ENCODE measurements at regions not wholly inside any gene's neighbourhood (a gene's known extent, or its start where the extent isn't known, plus 50 kb on each side); places are given as distances from the start of the nearest gene placed in this dataset.

DNA sequence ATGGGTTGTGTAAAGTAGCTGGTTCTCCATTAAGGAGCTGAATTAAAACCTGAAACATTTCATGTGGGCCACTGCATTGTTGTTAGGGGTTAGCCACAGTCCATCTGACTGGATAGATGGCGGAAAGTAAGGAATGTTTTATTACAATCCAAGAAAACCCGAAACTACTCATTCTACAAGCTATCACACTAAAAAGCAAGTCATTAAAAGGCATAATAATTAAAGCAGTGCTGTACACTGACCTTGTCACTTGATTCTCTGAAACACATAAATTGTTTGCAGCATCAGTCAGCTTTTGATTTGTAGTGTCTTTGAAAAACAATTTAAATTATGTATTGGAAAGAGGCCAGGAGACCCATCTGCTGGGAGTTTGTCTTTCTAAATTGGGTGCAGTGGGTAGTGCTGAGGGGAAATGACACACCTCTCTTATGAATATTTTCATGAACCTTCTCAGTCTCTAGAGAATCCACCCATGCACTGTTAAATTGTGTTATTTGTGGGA is 75.7 kb upstream of the ANK2 start:
- Histone ChIP-seq H3K27ac (no peak overlapping the region), H3K27me3 (replicated peaks; ENCODE audit: insufficient read depth) (no peaks in the 10 kb centered on the region), H3K9me3 (no peaks in the 10 kb centered on the region), H3K4me1 (replicated peaks) (no peaks in the 10 kb centered on the region), H3K36me3 (no peaks in the 10 kb centered on the region), H3K4me3 (no peak overlapping the region)
- no peak for DNase-seq (ENCODE audit: low spot score)
- intact Hi-C loops (cut with DNase I): no loop called here
- no peak for TF ChIP-seq POLR2A (IDR thresholded peaks at IDR 0.05)
- TF ChIP-seq CTCF (IDR thresholded peaks at IDR 0.05): no peak
- no peak for TF ChIP-seq POLR2AphosphoS5 (IDR thresholded peaks at IDR 0.05)
- 86% methylated on average over 2 of the region's 2 CpGs for WGBS

GRCh38 chr4:112975567-112976355 is 73.7 kb upstream of the ANK2 start:
- H3K27ac ChIP-seq: no peak overlapping the region
- WGBS: 75% methylated on average over 6 of the region's 6 CpGs
- no peaks in the 10 kb centered on the region for H3K9me3 ChIP-seq
- intact Hi-C loops (cut with DNase I): no loop called here
- no peak overlapping the region for H3K4me3 ChIP-seq
- TF ChIP-seq POLR2A (IDR thresholded peaks at IDR 0.05): no peak
- no peak for TF ChIP-seq POLR2AphosphoS5 (IDR thresholded peaks at IDR 0.05)
- TF ChIP-seq CTCF (IDR thresholded peaks at IDR 0.05): no peak
- no peaks in the 10 kb centered on the region for H3K36me3 ChIP-seq
- no peaks in the 10 kb centered on the region for H3K4me1 ChIP-seq (replicated peaks)
- no peaks in the 10 kb centered on the region for H3K27me3 ChIP-seq (replicated peaks; ENCODE audit: insufficient read depth)
- DNase-seq (ENCODE audit: low spot score): no peak

DNA sequence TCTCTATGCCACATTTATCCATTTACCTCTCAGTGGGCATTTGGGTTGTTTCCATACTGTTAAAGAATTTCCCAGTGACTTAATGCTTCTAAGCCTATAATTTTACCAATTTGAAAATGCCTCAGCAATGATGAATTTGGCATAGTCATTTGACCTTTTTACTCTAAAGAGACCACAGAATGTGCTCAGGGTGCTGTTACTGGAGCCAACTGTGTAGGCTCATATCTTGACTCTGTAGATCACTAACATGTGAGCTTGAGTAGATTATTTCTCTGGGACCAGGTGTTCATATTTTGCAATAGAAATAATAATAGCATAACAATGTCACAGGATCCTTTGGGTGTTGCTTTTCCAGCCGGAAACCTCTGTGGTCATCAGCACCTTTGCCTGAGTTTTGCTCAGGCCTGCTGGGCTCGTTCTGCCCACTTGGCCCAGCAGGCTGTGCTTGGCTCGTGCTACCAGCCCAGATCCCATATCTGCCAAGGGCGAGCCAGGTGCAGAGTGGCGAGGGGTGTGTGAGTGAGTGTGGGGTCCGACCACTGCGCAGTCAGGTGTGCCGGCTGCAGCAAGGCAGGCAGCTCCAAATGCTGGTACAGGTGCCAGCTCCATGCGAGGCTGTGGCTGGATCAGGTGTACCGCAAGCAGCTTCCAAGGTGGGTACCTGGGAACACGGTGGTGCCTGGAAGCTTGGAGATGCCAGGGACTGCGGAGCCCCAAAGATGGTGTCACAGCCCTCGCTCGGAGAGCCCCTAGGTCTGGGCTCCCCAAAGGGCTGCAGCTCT is 70.6 kb upstream of the ANK2 start:
- intact Hi-C loops (cut with DNase I): no loop called here
- DNase-seq (ENCODE audit: low spot score): no peak
- Histone ChIP-seq H3K36me3 (no peaks in the 10 kb centered on the region), H3K27me3 (replicated peaks; ENCODE audit: insufficient read depth) (no peaks in the 10 kb centered on the region), H3K4me3 (no peak overlapping the region), H3K27ac (no peak overlapping the region), H3K9me3 (no peaks in the 10 kb centered on the region), H3K4me1 (replicated peaks) (no peaks in the 10 kb centered on the region)
- no peak for TF ChIP-seq POLR2A (IDR thresholded peaks at IDR 0.05)
- 96% methylated on average over 14 of the region's 14 CpGs for WGBS

DNA sequence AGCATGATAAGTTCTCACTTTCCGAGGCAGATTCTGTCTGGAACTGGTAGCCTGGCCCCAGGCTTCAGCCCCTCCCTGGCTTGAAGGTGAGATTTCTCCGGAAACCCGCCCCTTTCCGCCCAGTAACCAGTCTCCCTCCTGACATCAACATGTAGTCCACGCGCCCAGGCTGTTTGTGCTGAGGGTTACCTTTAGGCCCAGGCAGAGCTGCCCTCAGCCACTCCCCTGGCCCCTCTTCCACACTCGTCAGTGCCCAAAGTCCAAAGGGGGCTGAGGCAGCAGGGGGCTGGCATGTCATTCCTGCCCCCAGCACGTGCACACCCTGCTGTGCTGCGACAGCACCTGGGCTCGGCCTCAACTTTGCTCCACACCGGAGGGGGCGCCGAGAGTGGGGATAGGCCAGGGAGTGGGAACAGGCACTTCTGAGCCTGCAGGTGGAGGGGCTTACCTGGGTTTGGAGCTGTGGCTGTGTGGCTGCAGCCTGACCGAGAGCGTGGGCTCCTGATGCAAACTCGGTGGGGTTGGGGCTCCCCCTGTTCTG is 69.5 kb upstream of the ANK2 start:
- Histone ChIP-seq H3K9me3 (no peaks in the 10 kb centered on the region), H3K4me3 (no peak overlapping the region), H3K4me1 (replicated peaks) (no peaks in the 10 kb centered on the region), H3K27ac (no peak overlapping the region), H3K27me3 (replicated peaks; ENCODE audit: insufficient read depth) (no peaks in the 10 kb centered on the region), H3K36me3 (no peaks in the 10 kb centered on the region)
- WGBS: 93% methylated on average over 16 of the region's 16 CpGs
- intact Hi-C loops (cut with DNase I): no loop called here
- DNase-seq (ENCODE audit: low spot score): no peak
- no peak for TF ChIP-seq CTCF (IDR thresholded peaks at IDR 0.05)
- TF ChIP-seq POLR2A (IDR thresholded peaks at IDR 0.05): no peak
- TF ChIP-seq POLR2AphosphoS5 (IDR thresholded peaks at IDR 0.05): no peak

DNA sequence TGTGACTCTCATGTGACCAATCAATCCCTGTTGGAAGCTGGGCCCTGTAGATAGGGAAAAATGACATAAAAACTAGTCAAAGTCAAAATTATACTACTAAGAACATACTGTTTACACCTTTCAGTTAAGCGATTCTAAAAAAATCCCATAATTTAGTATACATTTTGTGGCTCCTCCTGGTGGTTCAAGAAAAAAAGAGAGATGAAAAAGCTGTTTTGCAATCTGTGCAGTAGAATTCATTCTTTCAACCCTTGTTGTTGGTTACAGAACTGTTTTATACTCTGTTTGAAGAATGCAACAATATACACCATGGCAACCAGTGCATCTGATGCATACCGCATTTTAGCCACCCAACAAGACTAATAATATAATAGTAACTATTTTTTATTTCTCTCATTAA is 66.8 kb upstream of the ANK2 start:
- Histone ChIP-seq H3K9me3 (no peaks in the 10 kb centered on the region), H3K27ac (no peak overlapping the region), H3K27me3 (replicated peaks; ENCODE audit: insufficient read depth) (no peaks in the 10 kb centered on the region), H3K4me1 (replicated peaks) (no peaks in the 10 kb centered on the region), H3K4me3 (no peak overlapping the region), H3K36me3 (no peaks in the 10 kb centered on the region)
- TF ChIP-seq POLR2AphosphoS5 (IDR thresholded peaks at IDR 0.05): no peak
- DNase-seq (ENCODE audit: low spot score): no peak
- intact Hi-C loops (cut with DNase I): no loop called here
- 84% methylated on average over 2 of the region's 2 CpGs for WGBS

Data from prostate gland (tissue), 2 donors.